ENCODE measurements at regions not wholly inside any gene's neighbourhood (a gene's known extent, or its start where the extent isn't known, plus 50 kb on each side); places are given as distances from the start of the nearest gene placed in this dataset.

DNA sequence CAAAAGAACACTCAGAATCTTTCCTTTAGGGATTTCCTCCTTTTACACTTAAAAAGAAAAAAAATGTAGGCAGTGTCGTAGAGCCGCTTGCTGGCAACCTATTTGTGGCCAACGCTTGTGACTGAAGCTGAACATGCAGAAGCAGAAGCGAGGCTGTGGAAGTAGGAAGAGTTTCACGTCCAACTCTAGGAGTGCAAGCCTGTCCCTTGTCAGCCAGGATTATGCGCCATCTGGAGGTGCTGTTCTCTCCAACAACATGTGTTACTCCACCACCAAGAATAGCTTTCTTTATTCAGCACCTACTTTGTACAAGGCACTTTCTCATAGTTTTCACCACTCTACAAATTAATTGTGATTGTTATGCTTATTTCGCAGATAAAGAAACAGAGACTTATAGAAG lies 223.2 kb upstream of the LMCD1 start:
- no peak for DNase-seq (ENCODE audit: low read depth)
- no peak overlapping the region for H3K4me3 ChIP-seq (ENCODE audit: low read depth, low read length)
- TF ChIP-seq, protein P1, sequence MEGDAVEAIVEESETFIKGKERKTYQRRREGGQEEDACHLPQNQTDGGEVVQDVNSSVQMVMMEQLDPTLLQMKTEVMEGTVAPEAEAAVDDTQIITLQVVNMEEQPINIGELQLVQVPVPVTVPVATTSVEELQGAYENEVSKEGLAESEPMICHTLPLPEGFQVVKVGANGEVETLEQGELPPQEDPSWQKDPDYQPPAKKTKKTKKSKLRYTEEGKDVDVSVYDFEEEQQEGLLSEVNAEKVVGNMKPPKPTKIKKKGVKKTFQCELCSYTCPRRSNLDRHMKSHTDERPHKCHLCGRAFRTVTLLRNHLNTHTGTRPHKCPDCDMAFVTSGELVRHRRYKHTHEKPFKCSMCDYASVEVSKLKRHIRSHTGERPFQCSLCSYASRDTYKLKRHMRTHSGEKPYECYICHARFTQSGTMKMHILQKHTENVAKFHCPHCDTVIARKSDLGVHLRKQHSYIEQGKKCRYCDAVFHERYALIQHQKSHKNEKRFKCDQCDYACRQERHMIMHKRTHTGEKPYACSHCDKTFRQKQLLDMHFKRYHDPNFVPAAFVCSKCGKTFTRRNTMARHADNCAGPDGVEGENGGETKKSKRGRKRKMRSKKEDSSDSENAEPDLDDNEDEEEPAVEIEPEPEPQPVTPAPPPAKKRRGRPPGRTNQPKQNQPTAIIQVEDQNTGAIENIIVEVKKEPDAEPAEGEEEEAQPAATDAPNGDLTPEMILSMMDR (IDR thresholded peaks at IDR 0.05; ENCODE audit: insufficient read depth, low read length, poor library complexity, severe bottlenecking) = no peak
- H3K27me3 ChIP-seq (ENCODE audit: control insufficient read depth, insufficient read depth, low read length) = no peaks in the 10 kb centered on the region
- no peaks in the 10 kb centered on the region for H3K36me3 ChIP-seq (ENCODE audit: control insufficient read depth, insufficient read depth, low read length)

DNA sequence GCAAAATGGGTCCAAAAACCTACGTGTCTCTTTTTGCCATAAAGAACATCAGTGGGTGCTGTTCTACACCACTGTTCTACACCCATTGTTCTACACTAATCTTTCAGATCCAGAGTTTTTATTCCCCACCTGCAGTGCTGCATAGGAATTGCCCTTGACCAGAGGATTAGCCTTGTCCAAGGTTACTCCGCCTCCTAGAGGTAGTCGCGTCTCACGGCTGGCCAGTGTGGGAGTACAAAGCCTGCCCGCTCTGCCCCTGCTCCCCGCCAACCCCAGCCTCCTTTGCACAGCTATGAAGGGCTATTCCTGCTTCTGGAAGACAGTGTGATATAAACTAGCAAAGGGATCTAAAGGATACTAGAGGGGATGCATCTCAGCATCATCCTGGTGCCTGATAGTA lies 222.1 kb upstream of the LMCD1 start:
- no peak for DNase-seq (ENCODE audit: low read depth)
- TF ChIP-seq, protein P1 (IDR thresholded peaks at IDR 0.05; ENCODE audit: insufficient read depth, low read length, poor library complexity, severe bottlenecking) = no peak
- H3K4me3 ChIP-seq (ENCODE audit: low read depth, low read length) = no peak overlapping the region
- H3K36me3 ChIP-seq (ENCODE audit: control insufficient read depth, insufficient read depth, low read length) = no peaks in the 10 kb centered on the region
- no peaks in the 10 kb centered on the region for H3K27me3 ChIP-seq (ENCODE audit: control insufficient read depth, insufficient read depth, low read length)

DNA sequence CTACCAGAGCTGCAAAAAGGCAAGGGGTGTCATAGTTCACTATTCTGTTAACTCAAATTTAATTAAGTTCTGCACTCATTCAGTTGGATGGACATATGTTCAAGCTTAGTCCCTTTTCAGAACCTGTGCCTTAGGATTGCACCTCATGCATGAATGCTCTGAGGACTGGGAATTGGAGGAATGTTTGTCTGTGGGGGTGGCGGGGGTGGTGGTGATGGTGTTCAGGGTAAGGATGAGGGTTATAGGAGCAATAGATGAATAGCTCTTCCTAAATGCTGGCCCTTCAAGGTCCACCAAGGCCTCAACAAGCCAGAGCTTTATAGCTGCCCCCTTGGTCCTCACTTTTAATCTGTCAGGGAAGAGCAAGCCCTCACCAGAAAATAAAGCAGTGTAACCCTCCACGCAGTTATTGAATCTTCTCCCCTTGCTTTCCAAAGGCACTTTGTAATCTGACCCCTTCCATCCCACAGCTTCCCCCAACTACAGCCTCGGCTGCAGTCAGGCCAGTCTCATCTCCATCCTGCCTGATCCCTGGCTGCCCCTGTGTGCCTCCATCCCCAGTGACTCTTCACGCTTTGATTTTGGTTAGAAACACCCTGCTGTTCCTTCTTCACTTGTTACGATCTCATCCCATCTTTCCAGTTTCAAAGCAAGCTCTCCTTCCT lies 221.6 kb upstream of the LMCD1 start:
- no peak for DNase-seq (ENCODE audit: low read depth)
- TF ChIP-seq, protein P1 (IDR thresholded peaks at IDR 0.05; ENCODE audit: insufficient read depth, low read length, poor library complexity, severe bottlenecking) = no peak
- H3K27me3 ChIP-seq (ENCODE audit: control insufficient read depth, insufficient read depth, low read length) = no peaks in the 10 kb centered on the region
- no peaks in the 10 kb centered on the region for H3K36me3 ChIP-seq (ENCODE audit: control insufficient read depth, insufficient read depth, low read length)
- no peak overlapping the region for H3K4me3 ChIP-seq (ENCODE audit: low read depth, low read length)

DNA sequence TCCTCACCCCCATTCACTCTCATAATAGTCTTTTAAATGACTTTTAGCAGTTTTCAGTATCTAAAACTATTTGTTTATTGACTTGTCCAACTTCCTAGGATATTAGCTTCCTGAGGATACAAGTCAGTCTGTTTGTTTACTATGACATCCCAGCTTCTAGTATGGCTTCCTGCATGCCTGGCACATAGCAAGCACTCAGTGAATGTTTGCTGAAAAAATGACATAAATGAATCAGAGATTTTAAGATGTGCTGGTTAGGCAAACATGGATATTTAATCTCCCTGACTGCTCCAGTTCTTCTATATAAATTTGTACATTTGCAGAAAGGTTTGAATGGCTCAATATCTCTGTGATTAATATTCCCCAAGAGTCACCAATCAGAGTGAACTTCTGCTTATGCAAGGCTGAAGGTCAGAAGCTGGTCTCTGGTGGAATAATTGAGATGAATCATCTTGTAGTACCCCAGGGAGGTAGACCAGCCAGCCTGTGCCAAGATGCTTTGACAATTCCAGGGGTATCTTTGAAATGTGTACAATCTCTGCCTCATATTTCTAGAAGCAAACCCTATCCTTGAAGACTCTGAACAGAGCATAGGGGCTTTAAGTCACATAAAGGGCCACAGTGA lies 219.0 kb upstream of the LMCD1 start:
- TF ChIP-seq, protein P1 (IDR thresholded peaks at IDR 0.05; ENCODE audit: insufficient read depth, low read length, poor library complexity, severe bottlenecking) = no peak
- Histone ChIP-seq H3K27me3 (ENCODE audit: control insufficient read depth, insufficient read depth, low read length) (no peaks in the 10 kb centered on the region), H3K36me3 (ENCODE audit: control insufficient read depth, insufficient read depth, low read length) (no peaks in the 10 kb centered on the region), H3K4me3 (ENCODE audit: low read depth, low read length) (no peak overlapping the region)
- no peak for DNase-seq (ENCODE audit: low read depth)

DNA sequence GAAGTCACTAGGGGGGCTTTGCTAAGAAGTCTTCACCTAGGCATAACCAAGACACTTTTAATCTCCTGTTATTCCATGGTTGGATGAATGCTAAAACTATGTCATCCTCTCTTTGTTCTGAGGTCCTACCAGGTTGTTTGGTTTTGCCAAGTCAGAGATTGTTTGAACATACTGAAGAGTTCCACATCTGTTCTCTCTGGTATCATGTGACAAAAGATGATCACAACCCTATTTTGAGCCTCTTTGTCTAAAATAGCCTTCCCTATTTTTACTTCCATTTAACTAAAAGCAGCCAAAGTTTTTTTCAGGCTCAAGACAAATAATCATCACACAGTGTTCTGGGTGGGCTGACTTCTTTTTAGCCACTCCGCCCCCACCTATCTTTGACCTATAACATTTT lies 218.4 kb upstream of the LMCD1 start:
- TF ChIP-seq, protein P1 (IDR thresholded peaks at IDR 0.05; ENCODE audit: insufficient read depth, low read length, poor library complexity, severe bottlenecking) = no peak
- no peaks in the 10 kb centered on the region for H3K36me3 ChIP-seq (ENCODE audit: control insufficient read depth, insufficient read depth, low read length)
- no peak overlapping the region for H3K4me3 ChIP-seq (ENCODE audit: low read depth, low read length)
- no peaks in the 10 kb centered on the region for H3K27me3 ChIP-seq (ENCODE audit: control insufficient read depth, insufficient read depth, low read length)
- no peak for DNase-seq (ENCODE audit: low read depth)

DNA sequence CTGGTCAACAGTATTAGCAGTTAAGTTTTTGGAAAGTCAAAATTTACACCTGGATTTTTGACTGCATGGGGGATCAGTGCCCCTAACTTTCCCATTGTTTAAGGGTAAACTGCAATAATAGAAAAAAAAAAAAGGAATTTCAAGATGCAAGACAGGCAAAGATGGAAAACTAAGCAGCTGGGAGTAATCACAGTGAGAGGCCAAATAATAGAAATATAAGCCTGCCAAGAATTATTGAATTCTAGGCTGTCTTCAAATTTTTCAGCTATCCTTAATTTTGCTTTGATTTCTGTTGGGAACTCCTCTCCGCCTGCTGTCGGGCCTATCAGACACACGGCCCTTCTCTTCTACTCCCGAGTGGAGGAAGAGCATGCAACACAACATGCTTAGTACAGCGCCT lies 215.5 kb upstream of the LMCD1 start:
- Histone ChIP-seq H3K36me3 (ENCODE audit: control insufficient read depth, insufficient read depth, low read length) (no peaks in the 10 kb centered on the region), H3K27me3 (ENCODE audit: control insufficient read depth, insufficient read depth, low read length) (no peaks in the 10 kb centered on the region), H3K4me3 (ENCODE audit: low read depth, low read length) (no peak overlapping the region)
- TF ChIP-seq, protein P1 (IDR thresholded peaks at IDR 0.05; ENCODE audit: insufficient read depth, low read length, poor library complexity, severe bottlenecking) = no peak
- no peak for DNase-seq (ENCODE audit: low read depth)
